Activated CD8-positive, alpha-beta T cell treated with anti-CD3 and anti-CD28 coated beads for 36 hours (primary cell): ENCODE measurements at regions not wholly inside any gene's neighbourhood (a gene's known extent, or its start where the extent isn't known, plus 50 kb on each side); places are given as distances from the start of the nearest gene placed in this dataset.

Experiments used
- ATAC-seq: fragments of 200-7000 bp; cut with Tn5 transposase; one replicate; pipeline ENCODE4 v1.10.0; 2021; ENCODE audit warnings: mild to moderate bottlenecking, moderate library complexity
- CTCF ChIA-PET: fragments of 350-600 bp; sonication (Branson Sonifier 250); formaldehyde crosslinking; loops from one replicate; lab custom pipeline; 2021; ENCODE audit warnings: antibody characterized with exemption; lab: Charles Lee
- POLR2A ChIA-PET: fragments of 350-600 bp; sonication (Branson Sonifier 250); formaldehyde crosslinking; loops from one replicate; lab custom pipeline; 2021; ENCODE audit warnings: antibody characterized with exemption; lab: Charles Lee
- DNase-seq: peaks from one replicate; pipeline ENCODE4 v3.0.0-alpha.2; 2020
- H3K27ac Mint-ChIP-seq: one replicate; pipeline ENCODE4 v1.8.0; 2021; ENCODE audit warnings: mild to moderate bottlenecking, mixed read lengths
- H3K27me3 Mint-ChIP-seq: one replicate; pipeline ENCODE4 v1.8.0; 2021; ENCODE audit warnings: mixed read lengths
- H3K36me3 Mint-ChIP-seq: one replicate; pipeline ENCODE4 v1.8.0; 2021; ENCODE audit warnings: low read depth, mixed read lengths
- H3K4me1 Mint-ChIP-seq: one replicate; pipeline ENCODE4 v1.8.0; 2021; ENCODE audit warnings: low read depth, mixed read lengths
- H3K4me3 Mint-ChIP-seq: one replicate; pipeline ENCODE4 v1.8.0; 2021; ENCODE audit warnings: mild to moderate bottlenecking, moderate library complexity, mixed read lengths
- H3K9me3 Mint-ChIP-seq: one replicate; pipeline ENCODE4 v1.8.0; 2021; ENCODE audit warnings: mixed read lengths
- intact Hi-C: fragments of 100-400 bp; cut with micrococcal nuclease; formaldehyde crosslinking; loops from one replicate; pipeline ENCODE4 v1.10.0; 2022
- TF ChIP-seq, protein P1 (sequence below): fragments of 200-600 bp; IDR thresholded peaks from one replicate; pipeline ENCODE4 v1.8.0; 2022; ENCODE audit warnings: antibody characterized with exemption, mild to moderate bottlenecking

DNA sequence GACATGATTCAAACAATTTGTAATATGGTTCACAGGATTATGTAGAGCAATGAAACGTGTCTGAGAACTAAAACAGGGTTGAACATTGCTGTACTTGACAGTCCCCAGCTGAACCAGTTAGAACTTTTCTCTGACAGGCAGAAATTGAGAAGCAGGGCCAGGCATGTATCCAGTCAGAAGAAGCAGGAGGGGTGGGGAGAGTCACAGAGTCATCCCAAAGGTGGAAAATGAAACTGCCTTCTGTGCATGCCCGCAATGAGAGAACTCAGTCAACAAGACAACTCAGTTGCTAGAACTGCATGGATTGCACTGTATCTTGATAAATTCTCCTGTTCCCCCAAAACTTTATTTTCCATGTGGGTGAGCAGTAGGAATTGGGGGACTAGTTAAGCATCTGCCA is 72.9 kb upstream of the PRLR start:
- H3K27me3 Mint-ChIP-seq, result peaks cover 18% of the 10 kb centered on the region
- CTCF ChIA-PET, result no interaction called here
- no peaks in the 10 kb centered on the region for H3K36me3 Mint-ChIP-seq
- ATAC-seq (no peak), DNase-seq (no peak)
- POLR2A ChIA-PET, result no interaction called here
- no peak overlapping the region for H3K27ac Mint-ChIP-seq
- H3K4me1 Mint-ChIP-seq, result no peaks in the 10 kb centered on the region
- no peaks in the 10 kb centered on the region for H3K9me3 Mint-ChIP-seq
- TF ChIP-seq, protein P1, sequence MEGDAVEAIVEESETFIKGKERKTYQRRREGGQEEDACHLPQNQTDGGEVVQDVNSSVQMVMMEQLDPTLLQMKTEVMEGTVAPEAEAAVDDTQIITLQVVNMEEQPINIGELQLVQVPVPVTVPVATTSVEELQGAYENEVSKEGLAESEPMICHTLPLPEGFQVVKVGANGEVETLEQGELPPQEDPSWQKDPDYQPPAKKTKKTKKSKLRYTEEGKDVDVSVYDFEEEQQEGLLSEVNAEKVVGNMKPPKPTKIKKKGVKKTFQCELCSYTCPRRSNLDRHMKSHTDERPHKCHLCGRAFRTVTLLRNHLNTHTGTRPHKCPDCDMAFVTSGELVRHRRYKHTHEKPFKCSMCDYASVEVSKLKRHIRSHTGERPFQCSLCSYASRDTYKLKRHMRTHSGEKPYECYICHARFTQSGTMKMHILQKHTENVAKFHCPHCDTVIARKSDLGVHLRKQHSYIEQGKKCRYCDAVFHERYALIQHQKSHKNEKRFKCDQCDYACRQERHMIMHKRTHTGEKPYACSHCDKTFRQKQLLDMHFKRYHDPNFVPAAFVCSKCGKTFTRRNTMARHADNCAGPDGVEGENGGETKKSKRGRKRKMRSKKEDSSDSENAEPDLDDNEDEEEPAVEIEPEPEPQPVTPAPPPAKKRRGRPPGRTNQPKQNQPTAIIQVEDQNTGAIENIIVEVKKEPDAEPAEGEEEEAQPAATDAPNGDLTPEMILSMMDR, result no peak
- intact Hi-C loops, result no loop called here
- H3K4me3 Mint-ChIP-seq, result no peak overlapping the region

DNA sequence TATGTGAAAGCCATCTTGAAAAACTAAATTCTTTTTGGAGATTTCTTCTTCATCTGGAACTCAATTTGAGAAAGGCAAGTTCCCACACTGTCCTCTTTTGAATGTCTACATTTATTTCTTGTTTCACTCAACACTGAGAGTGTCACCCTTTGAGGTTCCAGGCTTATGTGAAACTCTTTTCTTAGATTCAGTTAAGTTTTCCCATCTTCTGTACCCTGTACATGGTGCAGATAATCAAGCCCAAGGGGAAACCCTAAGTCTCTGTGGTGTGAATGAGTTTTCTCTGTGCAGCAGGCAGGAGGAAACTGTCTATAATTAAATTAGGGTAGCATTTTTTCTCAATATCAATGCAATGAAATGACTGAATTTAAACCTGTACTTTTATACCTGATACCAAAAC is 72.3 kb upstream of the PRLR start:
- no peak for ATAC-seq
- POLR2A ChIA-PET, result no interaction called here

DNA sequence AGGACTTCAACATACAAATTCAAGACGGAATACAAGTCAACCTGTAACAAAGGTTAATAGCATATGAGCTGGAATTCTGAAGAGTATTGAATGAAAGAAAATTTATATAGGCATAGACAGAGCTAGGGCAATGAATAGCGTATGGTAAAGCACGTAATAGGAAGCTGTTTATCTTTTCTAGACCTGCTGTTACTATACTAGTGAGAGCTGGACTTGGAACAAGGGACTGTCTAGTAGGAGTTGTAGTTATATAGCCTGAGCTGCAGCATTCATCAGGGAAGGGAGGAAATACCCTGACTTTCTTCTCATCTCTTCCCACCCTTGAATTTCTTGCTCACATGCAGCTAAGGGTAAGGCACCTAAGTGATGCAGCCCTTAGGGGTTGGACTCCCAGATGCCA is 67.5 kb upstream of the PRLR start:
- intact Hi-C loops, result no loop called here
- no peaks in the 10 kb centered on the region for H3K4me1 Mint-ChIP-seq
- H3K4me3 Mint-ChIP-seq, result no peak overlapping the region
- ATAC-seq, result no peak
- no peak overlapping the region for H3K27ac Mint-ChIP-seq
- no peak for DNase-seq
- H3K9me3 Mint-ChIP-seq, result peaks cover 3% of the 10 kb centered on the region
- ChIA-PET POLR2A (no interaction called here), CTCF (no interaction called here)
- peaks cover 16% of the 10 kb centered on the region for H3K27me3 Mint-ChIP-seq
- no peaks in the 10 kb centered on the region for H3K36me3 Mint-ChIP-seq
- TF ChIP-seq, protein P1, result no peak

More for the DNA sequence above, 72.3 kb upstream of the PRLR start:
- intact Hi-C loops, result no loop called here
- H3K4me3 Mint-ChIP-seq, result no peak overlapping the region
- H3K27ac Mint-ChIP-seq, result no peak overlapping the region
- no peaks in the 10 kb centered on the region for H3K4me1 Mint-ChIP-seq
- peaks cover 20% of the 10 kb centered on the region for H3K27me3 Mint-ChIP-seq
- H3K36me3 Mint-ChIP-seq, result no peaks in the 10 kb centered on the region
- TF ChIP-seq, protein P1, result no peak
- CTCF ChIA-PET, result no interaction called here
- no peak for DNase-seq
- no peaks in the 10 kb centered on the region for H3K9me3 Mint-ChIP-seq

DNA sequence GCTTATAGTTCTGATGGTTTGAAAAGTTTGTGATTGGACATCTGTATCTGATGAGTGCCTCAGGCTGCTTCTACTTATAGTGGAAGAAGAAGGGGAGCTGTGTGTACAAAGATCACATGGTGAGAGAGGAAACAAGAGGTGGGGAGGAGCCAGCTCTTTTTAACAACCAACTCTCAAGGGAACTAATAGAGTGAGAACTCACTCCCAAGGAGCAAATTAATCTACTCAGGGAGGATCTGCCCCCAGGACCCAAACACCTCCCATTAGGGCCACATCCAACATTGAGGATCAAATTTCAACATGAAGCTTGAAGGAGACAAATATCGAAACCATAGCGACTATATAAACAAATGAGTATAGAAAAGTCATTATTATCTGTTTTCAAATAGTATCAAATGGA is 64.7 kb upstream of the PRLR start:
- CTCF ChIA-PET, result no interaction called here
- H3K9me3 Mint-ChIP-seq, result peaks cover 3% of the 10 kb centered on the region
- H3K4me3 Mint-ChIP-seq, result no peak overlapping the region
- POLR2A ChIA-PET, result no interaction called here
- intact Hi-C loops, result no loop called here
- H3K27me3 Mint-ChIP-seq, result peaks cover 12% of the 10 kb centered on the region
- no peak for DNase-seq
- ATAC-seq, result no peak
- TF ChIP-seq, protein P1, result no peak
- H3K36me3 Mint-ChIP-seq, result no peaks in the 10 kb centered on the region
- no peak overlapping the region for H3K27ac Mint-ChIP-seq
- no peaks in the 10 kb centered on the region for H3K4me1 Mint-ChIP-seq

DNA sequence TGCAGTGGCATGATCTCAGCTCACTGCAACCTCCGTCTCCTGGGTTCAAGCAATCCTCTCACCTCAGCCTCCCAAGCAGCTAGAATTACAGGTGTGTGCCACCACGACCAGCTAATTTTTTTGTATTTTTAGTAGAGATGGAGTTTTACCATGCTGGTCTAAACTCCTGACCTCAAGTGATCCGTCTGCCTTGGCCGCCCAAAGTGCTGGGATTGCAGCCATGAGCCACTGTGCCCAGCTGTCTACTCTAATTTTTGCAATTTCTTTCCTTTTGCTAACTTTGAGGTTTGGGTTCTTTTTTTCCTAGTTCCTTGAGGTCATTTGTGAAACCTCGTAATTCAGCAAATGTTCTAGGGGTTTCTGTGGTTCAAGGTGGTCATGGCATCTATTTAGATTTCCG is 63.7 kb upstream of the PRLR start:
- POLR2A ChIA-PET, result no interaction called here
- intact Hi-C loops, result no loop called here
- Mint-ChIP-seq H3K36me3 (no peaks in the 10 kb centered on the region), H3K4me3 (no peak overlapping the region), H3K27me3 (peaks cover 9% of the 10 kb centered on the region), H3K9me3 (peaks cover 3% of the 10 kb centered on the region), H3K4me1 (no peaks in the 10 kb centered on the region), H3K27ac (no peak overlapping the region)
- CTCF ChIA-PET, result interaction anchor here (0.9 kb wide), 1 partner anchor 58 kb away, joined by 3 read pairs; no protein-coding TSS in a partner anchor
- TF ChIP-seq, protein P1, result no peak
- no peak for ATAC-seq
- DNase-seq, result no peak
